H1 (cell line): ENCODE measurements at regions not wholly inside any gene's neighbourhood (a gene's known extent, or its start where the extent isn't known, plus 50 kb on each side); places are given as distances from the start of the nearest gene placed in this dataset.

Experiments
- CTCF ChIA-PET: fragments of 300-600 bp; sonication (Branson Sonifier 250); formaldehyde crosslinking; loops from one replicate; lab custom pipeline; 2021; ENCODE audit not compliant: partially characterized antibody; lab: Charles Lee
- POLR2A ChIA-PET: fragments of 300-600 bp; sonication (Branson Sonifier 250); formaldehyde crosslinking; loops from one replicate; lab custom pipeline; 2021; ENCODE audit warnings: inconsistent platforms; ENCODE audit not compliant: partially characterized antibody; lab: Charles Lee
- DNase-seq, 2 experiments: peaks; one replicate each; pipeline versions ENCODE4 v3.0.0 to v3.0.0-alpha.2; 2010 to 2022; ENCODE audit warnings: low spot score in 2 of 2, low read depth in 1 of 2, mixed read lengths in 1 of 2
- FAIRE-seq: peaks from 2 replicates; lab custom pipeline; 2011; peaks lifted over from hg19 to GRCh38; lab: Jason Lieb, UNC
- H2AFZ ChIP-seq: 2 replicates; pipeline ENCODE4 v1.8.1; 2012; ENCODE audit warnings: low read length, inconsistent platforms
- H2AK5ac ChIP-seq: 2 replicates; pipeline ENCODE4 v1.6.1; 2013; ENCODE audit warnings: low read depth, low read length
- H2BK120ac ChIP-seq: replicated peaks from 2 replicates; pipeline ENCODE3; 2013; ENCODE audit warnings: low read depth, low read length, inconsistent platforms
- H2BK12ac ChIP-seq: 2 replicates; pipeline ENCODE4 v1.6.1; 2013; ENCODE audit warnings: low read depth, low read length
- H2BK15ac ChIP-seq: 2 replicates; pipeline ENCODE4 v1.6.1; 2013; ENCODE audit warnings: low read length
- H2BK20ac ChIP-seq: 2 replicates; pipeline ENCODE4 v1.6.1; 2013; ENCODE audit warnings: low read length
- H2BK5ac ChIP-seq: 2 replicates; pipeline ENCODE4 v1.6.1; 2013; ENCODE audit warnings: low read depth, low read length
- H3K14ac ChIP-seq: 2 replicates; pipeline ENCODE4 v1.6.1; 2013; ENCODE audit warnings: inconsistent platforms; ENCODE audit not compliant: insufficient read length
- H3K18ac ChIP-seq: 2 replicates; pipeline ENCODE4 v1.6.1; 2013; ENCODE audit warnings: low read length; ENCODE audit errors: extremely low read depth
- H3K23ac ChIP-seq: 2 replicates; pipeline ENCODE4 v1.6.1; 2013; ENCODE audit warnings: inconsistent platforms; ENCODE audit not compliant: insufficient read length
- H3K23me2 ChIP-seq: 2 replicates; pipeline ENCODE4 v1.6.1; 2013; ENCODE audit warnings: low read depth, low read length
- H3K27ac ChIP-seq: 2 replicates; pipeline ENCODE4 v1.6.1; 2011; ENCODE audit warnings: low read depth, low read length, inconsistent platforms
- H3K27me3 ChIP-seq, 4 experiments: replicated peaks in 1 of 4; 1 replicate in 1 of 4; 2 replicates in 3 of 4; pipeline versions ENCODE4 v1.6.1 to v1.8.1; 2011 to 2013; ENCODE audit warnings: low read length in 3 of 4, mild to moderate bottlenecking in 3 of 4, inconsistent platforms in 2 of 4, mixed read lengths in 2 of 4, moderate library complexity in 1 of 4; ENCODE audit not compliant: control insufficient read depth in 3 of 4, insufficient read depth in 3 of 4; ENCODE audit errors: extremely low read depth in 1 of 4
- H3K36me3 ChIP-seq, 4 experiments: 2 replicates each; pipeline versions ENCODE4 v1.6.1 to v1.8.1; 2011 to 2013; ENCODE audit warnings: mild to moderate bottlenecking in 4 of 4, low read length in 3 of 4, moderate library complexity in 2 of 4, control low read depth in 1 of 4, inconsistent platforms in 1 of 4; ENCODE audit not compliant: insufficient read depth in 4 of 4, control insufficient read depth in 2 of 4
- H3K4ac ChIP-seq: replicated peaks from 2 replicates; pipeline ENCODE3; 2013; ENCODE audit warnings: low read length, low read depth, mixed read lengths, inconsistent platforms; ENCODE audit not compliant: insufficient read length
- H3K4me1 ChIP-seq, 4 experiments: replicated peaks in 1 of 4; 1 replicate in 1 of 4; 2 replicates in 3 of 4; pipeline versions ENCODE4 v1.6.1 to v1.8.1; 2011 to 2013; ENCODE audit warnings: low read length in 3 of 4, inconsistent platforms in 2 of 4, mixed read lengths in 1 of 4; ENCODE audit not compliant: insufficient read depth in 4 of 4, control insufficient read depth in 3 of 4
- H3K4me2 ChIP-seq, 2 experiments: 2 replicates each; pipeline versions ENCODE4 v1.6.1 to v1.8.1; 2011 to 2013; ENCODE audit warnings: low read depth in 2 of 2, low read length in 2 of 2, control low read depth in 1 of 2, inconsistent platforms in 1 of 2, mild to moderate bottlenecking in 1 of 2; ENCODE audit not compliant: insufficient read depth in 1 of 2
- H3K4me3 ChIP-seq, 4 experiments: fragments of 200-600, 300-600 bp in 1 of 4; sonication (generic), shearing (Covaris generic), sonication (Bioruptor Twin) in 1 of 4; 2 replicates each; pipeline versions ENCODE4 v1.5.1 to v1.8.1; 2011 to 2016; ENCODE audit warnings: low read length in 4 of 4, low read depth in 3 of 4, control low read depth in 2 of 4, inconsistent platforms in 2 of 4, mild to moderate bottlenecking in 2 of 4, mixed read lengths in 1 of 4, moderate library complexity in 1 of 4; ENCODE audit not compliant: insufficient read depth in 2 of 4; ENCODE audit errors: extremely low read depth in 1 of 4
- H3K56ac ChIP-seq: replicated peaks from 2 replicates; pipeline ENCODE3; 2013; ENCODE audit warnings: low read depth, mild to moderate bottlenecking, mixed read lengths, low read length, inconsistent platforms; ENCODE audit not compliant: insufficient read length
- H3K79me1 ChIP-seq: 2 replicates; pipeline ENCODE4 v1.6.1; 2013; ENCODE audit warnings: low read depth, low read length, control low read depth
- H3K79me2 ChIP-seq, 2 experiments: 2 replicates each; pipeline versions ENCODE4 v1.6.1 to v1.8.1; 2012 to 2013; ENCODE audit warnings: low read length in 2 of 2, mild to moderate bottlenecking in 2 of 2, inconsistent platforms in 1 of 2; ENCODE audit not compliant: insufficient read depth in 2 of 2, control insufficient read depth in 1 of 2
- H3K9ac ChIP-seq, 4 experiments: replicated peaks in 1 of 4; 1 replicate in 1 of 4; 2 replicates in 3 of 4; pipeline versions ENCODE4 v1.6.1 to v1.8.1; 2011 to 2013; ENCODE audit warnings: low read depth in 3 of 4, low read length in 3 of 4, control low read depth in 2 of 4, mild to moderate bottlenecking in 2 of 4, moderate library complexity in 2 of 4, inconsistent platforms in 1 of 4; ENCODE audit errors: extremely low read depth in 1 of 4
- H3K9me3 ChIP-seq, 2 experiments: 2 replicates each; pipeline versions ENCODE4 v1.6.1 to v1.8.1; 2012 to 2013; ENCODE audit warnings: mild to moderate bottlenecking in 2 of 2, moderate library complexity in 2 of 2, control low read depth in 1 of 2, inconsistent platforms in 1 of 2, low read depth in 1 of 2, low read length in 1 of 2, mixed read lengths in 1 of 2; ENCODE audit not compliant: insufficient read depth in 2 of 2
- H4K20me1 ChIP-seq, 2 experiments: replicated peaks in 1 of 2; 2 replicates each; pipeline versions ENCODE3 to v1.8.1; 2011 to 2013; ENCODE audit warnings: inconsistent platforms in 2 of 2, low read length in 2 of 2, mild to moderate bottlenecking in 1 of 2; ENCODE audit not compliant: insufficient read depth in 2 of 2, control insufficient read depth in 1 of 2
- H4K5ac ChIP-seq: 2 replicates; pipeline ENCODE4 v1.6.1; 2013; ENCODE audit warnings: low read length, low read depth, mixed read lengths, inconsistent platforms; ENCODE audit not compliant: insufficient read length
- H4K8ac ChIP-seq: 2 replicates; pipeline ENCODE4 v1.8.0; 2013; ENCODE audit warnings: mild to moderate bottlenecking, moderate library complexity, low read length, inconsistent platforms; ENCODE audit not compliant: insufficient read depth; ENCODE audit errors: extremely low read depth
- H4K91ac ChIP-seq: replicated peaks from 2 replicates; pipeline ENCODE3; 2013; ENCODE audit warnings: low read length, mixed read lengths, inconsistent platforms; ENCODE audit not compliant: insufficient read length
- CHD1 ChIP-seq: IDR thresholded peaks from 2 replicates; pipeline ENCODE4 v1.6.1; 2012; ENCODE audit warnings: low read depth, low read length, improper control_type of control experiment
- CHD2 ChIP-seq: IDR thresholded peaks from 2 replicates; pipeline ENCODE4 v1.6.1; 2012; ENCODE audit warnings: low read length, improper control_type of control experiment
- FOSL1 ChIP-seq: IDR thresholded peaks from 2 replicates; pipeline ENCODE4 v1.6.1; 2011; ENCODE audit warnings: mild to moderate bottlenecking, low read depth, low read length, moderate library complexity; ENCODE audit not compliant: insufficient read depth
- TBP ChIP-seq: IDR thresholded peaks from 2 replicates; pipeline ENCODE4 v1.6.1; 2011; ENCODE audit warnings: low read depth, low read length, improper control_type of control experiment
- ZNF274 ChIP-seq: IDR thresholded peaks from 2 replicates; pipeline ENCODE4 v1.7.0; 2012; ENCODE audit warnings: low read length, borderline replicate concordance; ENCODE audit errors: extremely low read depth
- WGBS, 2 experiments: shearing (Covaris generic) in 1 of 2; methylation state at CpG; one replicate each; pipeline versions ENCODE4 v1.1.6 to v1.1.7; 2013 to 2015; ENCODE audit warnings: low lambda C conversion rate in 2 of 2, mixed read lengths in 2 of 2, inconsistent platforms in 1 of 2, low coverage in 1 of 2, missing lambda C conversion rate in 1 of 2; ENCODE audit not compliant: insufficient replicate concordance in 2 of 2, insufficient coverage in 1 of 2, insufficient read length in 1 of 2; ENCODE audit errors: extremely low coverage in 1 of 2, missing lambda C conversion rate in 1 of 2; 5-methylcytosine and 5-hydroxymethylcytosine counted together

DNA sequence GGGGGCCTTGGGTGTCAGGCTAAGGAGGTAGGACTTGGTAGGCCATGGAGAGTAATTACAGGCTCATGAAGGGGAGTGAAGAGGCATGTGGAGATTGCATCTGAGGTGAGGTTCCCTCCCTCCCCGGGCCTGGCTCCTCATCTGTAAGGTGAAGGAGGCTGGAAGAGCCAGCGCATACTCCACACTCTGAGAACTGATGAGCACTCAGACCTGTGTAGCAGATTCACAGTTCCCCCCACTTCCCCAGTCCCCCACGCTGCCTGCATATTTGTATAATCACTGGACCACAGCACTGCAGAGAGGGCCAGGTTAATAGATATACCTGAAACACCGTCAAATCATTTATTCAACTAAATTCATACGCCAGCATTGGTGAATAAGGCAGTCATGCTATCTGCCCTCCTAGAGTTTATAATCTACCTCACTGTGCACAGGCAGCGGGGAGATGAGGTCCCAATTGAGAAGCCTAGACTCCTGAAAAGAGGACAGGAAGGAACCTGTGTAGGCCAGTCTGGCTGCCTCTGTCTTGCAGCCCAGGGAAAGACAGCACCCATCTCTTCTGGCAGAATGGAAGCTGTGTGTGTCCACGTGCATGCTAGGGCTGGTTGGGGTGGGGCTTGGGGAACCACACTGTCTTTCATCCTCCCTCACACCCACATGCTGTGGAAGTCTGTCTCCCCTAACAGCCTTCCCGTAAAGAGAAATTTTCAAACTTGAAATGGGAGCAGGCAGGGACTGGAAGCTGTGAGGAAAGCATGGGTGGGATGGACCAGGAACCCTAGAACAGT is 110.6 kb upstream of the ATP1A1 start:
- Histone ChIP-seq H3K23ac (no peak overlapping the region), H2BK5ac (no peak overlapping the region), H2BK12ac (no peak overlapping the region), H2BK15ac (no peak overlapping the region), H3K36me3 (no peaks in the 10 kb centered on the region), H3K4me1 (peaks cover 0 to 2% (median under 1%) of the 10 kb centered on the region in 4 experiments; a peak in 1 of 7 replicates), H3K56ac (no peak overlapping the region), H3K9me3 (no peaks in the 10 kb centered on the region), H3K27ac (no peak overlapping the region), H3K9ac (no peak overlapping the region), H2AFZ (no peak overlapping the region), H4K91ac (no peak overlapping the region), H3K79me1 (no peaks in the 10 kb centered on the region), H2AK5ac (no peak overlapping the region), H3K4ac (no peak overlapping the region), H3K4me2 (no peak overlapping the region), H3K4me3 (no peak overlapping the region), H4K20me1 (no peaks in the 10 kb centered on the region), H3K27me3 (no peaks in the 10 kb centered on the region), H3K18ac (no peak overlapping the region), H3K14ac (no peak overlapping the region), H4K5ac (no peak overlapping the region), H3K79me2 (no peaks in the 10 kb centered on the region), H4K8ac (no peak overlapping the region), H3K23me2 (no peaks in the 10 kb centered on the region), H2BK20ac (no peak overlapping the region), H2BK120ac (no peak overlapping the region)
- POLR2A ChIA-PET = no interaction called here
- FAIRE-seq (no peak), DNase-seq (no peak)
- CTCF ChIA-PET = no interaction called here
- 90% methylated on average over 8 of the region's 8 CpGs; no CpG with 5 or more reads in 1 of the 2 experiments for WGBS, 2 experiments
- TF ChIP-seq FOSL1 = no peak
- TF ChIP-seq CHD2 = no peak
- no peak for TF ChIP-seq ZNF274
- TF ChIP-seq TBP = no peak
- TF ChIP-seq CHD1 = no peak
